ENCODE measurements at regions not wholly inside any gene's neighbourhood (a gene's known extent, or its start where the extent isn't known, plus 50 kb on each side); places are given as distances from the start of the nearest gene placed in this dataset.
A peak's percentile ranks its signal among the peaks of the same experiment; 100 is the strongest.

DNA sequence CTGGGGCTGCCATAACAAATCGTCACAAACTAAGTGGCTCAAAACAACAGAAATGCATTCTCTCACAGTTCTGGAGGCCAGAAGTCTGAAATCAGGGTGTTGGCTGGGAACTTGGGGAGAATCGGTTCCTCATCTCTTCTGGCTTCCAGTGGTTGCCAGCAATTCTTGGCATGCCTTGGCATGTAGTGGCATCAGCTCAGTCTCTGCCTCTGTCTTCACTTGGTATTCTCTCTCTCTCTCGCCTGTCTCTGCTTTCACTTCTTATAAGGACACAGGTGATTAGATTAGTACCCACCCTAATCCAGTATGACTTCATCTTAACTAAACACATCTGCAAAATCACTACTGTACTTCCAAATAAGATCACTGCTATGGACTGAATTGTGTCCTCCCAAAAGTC lies 695.4 kb upstream of the ID2 start:
- no peak for DNase-seq
- Histone ChIP-seq H3K27ac (ENCODE audit: low read length) (no peak overlapping the region), H3K4me1 (ENCODE audit: control insufficient read depth, insufficient read depth, low read length) (no peaks in the 10 kb centered on the region), H3K9me3 (replicated peaks; ENCODE audit: control insufficient read depth, low read depth, low read length) (no peaks in the 10 kb centered on the region), H3K27me3 (ENCODE audit: control insufficient read depth, insufficient read depth, low read length) (no peaks in the 10 kb centered on the region), H3K4me3 (ENCODE audit: low read length) (no peak overlapping the region), H3K36me3 (ENCODE audit: control insufficient read depth, insufficient read depth, low read length) (no peaks in the 10 kb centered on the region)
- WGBS (ENCODE audit: insufficient coverage) = 100% methylated on average over 3 of the region's 3 CpGs

DNA sequence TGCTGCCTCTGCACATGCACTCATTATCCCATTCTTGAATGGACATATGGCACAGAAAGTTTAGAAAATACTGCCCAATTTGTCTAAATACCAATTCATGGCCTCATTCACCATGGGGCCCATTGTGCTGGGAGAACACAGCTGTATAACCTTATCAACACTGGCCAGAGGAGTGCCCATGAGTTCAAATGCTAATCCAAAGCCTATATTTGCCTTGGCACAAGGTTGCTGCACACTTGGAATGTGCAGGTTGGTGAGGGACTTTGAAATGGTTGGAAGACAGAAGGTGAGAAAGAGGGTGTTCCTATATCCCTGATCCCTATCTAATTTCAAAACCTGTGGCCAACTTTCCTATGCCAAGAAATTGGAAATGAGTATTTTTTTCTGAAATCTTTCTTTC lies 693.9 kb upstream of the ID2 start:
- H3K4me1 ChIP-seq (ENCODE audit: control insufficient read depth, insufficient read depth, low read length) = no peaks in the 10 kb centered on the region

DNA sequence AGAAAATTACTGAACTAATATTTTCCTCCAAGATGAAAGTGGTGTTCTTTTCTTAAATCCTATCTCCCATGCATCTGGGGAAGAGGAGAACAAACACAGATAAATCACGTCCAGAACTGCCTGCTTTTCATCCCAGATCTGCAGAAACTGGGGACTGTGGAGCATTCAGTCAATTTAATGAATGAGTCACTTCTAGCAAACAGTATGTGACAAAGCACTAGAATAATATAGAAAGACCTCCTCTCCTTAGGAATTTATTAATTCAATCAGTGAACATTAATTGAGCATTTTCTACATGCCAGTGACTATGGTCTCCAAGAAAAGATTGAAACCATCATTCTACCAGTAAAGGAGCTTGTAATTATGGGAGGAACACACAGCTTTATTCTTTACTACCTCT lies 693.4 kb upstream of the ID2 start:
- no peaks in the 10 kb centered on the region for H3K9me3 ChIP-seq (replicated peaks; ENCODE audit: control insufficient read depth, low read depth, low read length)
- no peaks in the 10 kb centered on the region for H3K36me3 ChIP-seq (ENCODE audit: control insufficient read depth, insufficient read depth, low read length)
- H3K4me3 ChIP-seq (ENCODE audit: low read length) = no peak overlapping the region
- WGBS (ENCODE audit: insufficient coverage) = no CpG with 5 or more reads among the region's 1 CpG
- no peak overlapping the region for H3K27ac ChIP-seq (ENCODE audit: low read length)
- H3K4me1 ChIP-seq (ENCODE audit: control insufficient read depth, insufficient read depth, low read length) = no peaks in the 10 kb centered on the region
- no peak for DNase-seq
- H3K27me3 ChIP-seq (ENCODE audit: control insufficient read depth, insufficient read depth, low read length) = no peaks in the 10 kb centered on the region

More for the DNA sequence above, 693.9 kb upstream of the ID2 start:
- Histone ChIP-seq H3K4me3 (ENCODE audit: low read length) (no peak overlapping the region), H3K36me3 (ENCODE audit: control insufficient read depth, insufficient read depth, low read length) (no peaks in the 10 kb centered on the region), H3K27me3 (ENCODE audit: control insufficient read depth, insufficient read depth, low read length) (no peaks in the 10 kb centered on the region), H3K9me3 (replicated peaks; ENCODE audit: control insufficient read depth, low read depth, low read length) (no peaks in the 10 kb centered on the region), H3K27ac (ENCODE audit: low read length) (no peak overlapping the region)
- DNase-seq = no peak

GRCh38 chr2:7989823-7990222 lies 692.0 kb upstream of the ID2 start:
- H3K36me3 ChIP-seq (ENCODE audit: control insufficient read depth, insufficient read depth, low read length) = no peaks in the 10 kb centered on the region
- H3K27me3 ChIP-seq (ENCODE audit: control insufficient read depth, insufficient read depth, low read length) = no peaks in the 10 kb centered on the region
- H3K4me1 ChIP-seq (ENCODE audit: control insufficient read depth, insufficient read depth, low read length) = no peaks in the 10 kb centered on the region
- no peak for DNase-seq
- H3K9me3 ChIP-seq (replicated peaks; ENCODE audit: control insufficient read depth, low read depth, low read length) = no peaks in the 10 kb centered on the region
- WGBS (ENCODE audit: insufficient coverage) = 86% methylated on average over 5 of the region's 5 CpGs
- no peak overlapping the region for H3K4me3 ChIP-seq (ENCODE audit: low read length)
- H3K27ac ChIP-seq (ENCODE audit: low read length) = no peak overlapping the region

DNA sequence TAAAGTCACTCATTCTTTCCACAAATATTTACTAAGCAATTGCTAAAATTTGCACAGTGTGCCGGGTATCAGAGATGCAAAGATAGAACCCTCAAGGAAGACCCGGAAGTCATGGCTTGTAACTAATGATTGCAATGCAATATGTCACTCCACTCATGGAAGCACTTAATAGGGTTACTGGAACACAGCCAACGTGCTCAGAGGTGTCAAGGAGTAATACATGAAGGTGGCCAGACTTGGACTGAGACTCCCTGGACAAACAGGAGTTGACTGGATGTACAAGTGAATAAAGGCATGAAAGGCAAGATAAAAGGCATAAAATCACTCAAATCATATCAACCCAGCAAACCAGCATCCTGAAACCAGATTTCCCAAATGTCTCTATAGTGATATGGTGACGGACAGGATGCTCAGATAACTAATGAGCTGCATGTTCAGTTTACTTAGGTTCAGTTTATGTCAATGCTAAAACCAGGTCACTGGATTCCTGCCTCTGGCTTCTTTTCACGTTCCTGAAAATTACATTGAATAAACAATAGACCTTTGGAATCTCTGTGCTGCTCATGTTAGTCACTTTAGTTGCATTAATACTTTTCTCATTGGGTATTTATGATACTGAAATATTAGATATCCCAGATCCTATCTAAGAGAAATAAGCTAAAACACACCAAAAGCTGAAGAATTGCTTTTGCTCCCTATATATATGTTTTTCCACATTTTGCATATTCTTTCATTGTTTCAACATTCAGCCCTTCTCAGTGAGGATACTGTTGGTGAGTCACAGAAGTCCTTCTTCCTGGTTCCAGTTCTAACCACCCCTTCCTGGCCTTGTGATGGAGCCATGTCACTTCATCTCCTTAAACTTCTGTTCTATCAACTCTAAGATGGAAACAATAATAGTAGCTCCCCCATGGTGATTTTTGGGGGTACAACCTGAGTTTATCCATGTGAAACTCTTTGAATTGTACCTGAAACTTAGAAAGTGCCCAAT lies 688.9 kb upstream of the ID2 start:
- 94% methylated on average over 2 of the region's 5 CpGs for WGBS (ENCODE audit: insufficient coverage)

DNA sequence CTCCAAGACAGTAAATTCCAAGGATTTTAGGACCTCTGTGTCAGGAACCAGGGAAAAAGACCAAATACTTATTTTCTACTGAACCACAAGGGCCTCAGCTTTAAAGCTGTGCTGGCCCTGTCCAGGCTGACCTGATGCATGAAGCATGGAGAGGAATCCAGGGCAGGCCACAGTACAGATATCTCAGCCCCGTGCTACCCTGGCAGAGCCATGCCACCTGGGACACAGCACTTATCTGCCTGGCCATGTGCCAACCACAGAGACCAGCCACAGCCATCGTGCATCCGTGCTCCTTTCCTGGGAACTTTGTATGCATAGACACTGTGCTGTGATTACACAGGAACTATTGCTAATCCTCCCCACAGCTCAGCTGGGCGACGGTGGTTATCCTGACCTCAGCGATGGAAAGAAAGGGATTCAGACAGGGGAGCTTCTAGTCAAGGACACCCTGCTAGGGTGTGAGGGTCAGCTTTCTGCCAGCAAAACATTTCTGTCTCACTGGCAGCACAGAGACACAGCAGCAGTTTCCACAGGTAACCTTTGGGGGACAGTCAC lies 687.4 kb upstream of the ID2 start:
- no peak overlapping the region for H3K27ac ChIP-seq (ENCODE audit: low read length)
- no peaks in the 10 kb centered on the region for H3K4me1 ChIP-seq (ENCODE audit: control insufficient read depth, insufficient read depth, low read length)
- H3K9me3 ChIP-seq (replicated peaks; ENCODE audit: control insufficient read depth, low read depth, low read length) = no peaks in the 10 kb centered on the region
- no peak for DNase-seq
- H3K27me3 ChIP-seq (ENCODE audit: control insufficient read depth, insufficient read depth, low read length) = no peaks in the 10 kb centered on the region
- H3K36me3 ChIP-seq (ENCODE audit: control insufficient read depth, insufficient read depth, low read length) = no peaks in the 10 kb centered on the region
- no peak overlapping the region for H3K4me3 ChIP-seq (ENCODE audit: low read length)
- WGBS (ENCODE audit: insufficient coverage) = 27% methylated on average over 3 of the region's 6 CpGs

More for the DNA sequence above, 688.9 kb upstream of the ID2 start:
- no peak overlapping the region for H3K27ac ChIP-seq (ENCODE audit: low read length)
- no peak overlapping the region for H3K4me3 ChIP-seq (ENCODE audit: low read length)
- H3K27me3 ChIP-seq (ENCODE audit: control insufficient read depth, insufficient read depth, low read length) = no peaks in the 10 kb centered on the region
- H3K9me3 ChIP-seq (replicated peaks; ENCODE audit: control insufficient read depth, low read depth, low read length) = no peaks in the 10 kb centered on the region
- no peaks in the 10 kb centered on the region for H3K4me1 ChIP-seq (ENCODE audit: control insufficient read depth, insufficient read depth, low read length)
- no peak for DNase-seq
- no peaks in the 10 kb centered on the region for H3K36me3 ChIP-seq (ENCODE audit: control insufficient read depth, insufficient read depth, low read length)

GRCh38 chr2:7997279-7997678 lies 684.6 kb upstream of the ID2 start:
- Histone ChIP-seq H3K36me3 (ENCODE audit: control insufficient read depth, insufficient read depth, low read length) (no peaks in the 10 kb centered on the region), H3K4me3 (ENCODE audit: low read length) (no peak overlapping the region), H3K9me3 (replicated peaks; ENCODE audit: control insufficient read depth, low read depth, low read length) (no peaks in the 10 kb centered on the region), H3K27me3 (ENCODE audit: control insufficient read depth, insufficient read depth, low read length) (no peaks in the 10 kb centered on the region), H3K27ac (ENCODE audit: low read length) (no peak overlapping the region), H3K4me1 (ENCODE audit: control insufficient read depth, insufficient read depth, low read length) (no peaks in the 10 kb centered on the region)
- 88% methylated on average over 1 of the region's 2 CpGs for WGBS (ENCODE audit: insufficient coverage)
- no peak for DNase-seq

- 85% methylated on average over 8 of the region's 11 CpGs for WGBS (ENCODE audit: insufficient coverage)
- Histone ChIP-seq H3K36me3 (ENCODE audit: control insufficient read depth, insufficient read depth, low read length) (no peaks in the 10 kb centered on the region), H3K27me3 (ENCODE audit: control insufficient read depth, insufficient read depth, low read length) (no peaks in the 10 kb centered on the region), H3K4me3 (ENCODE audit: low read length) (no peak overlapping the region), H3K4me1 (ENCODE audit: control insufficient read depth, insufficient read depth, low read length) (peaks cover 8% of the 10 kb centered on the region), H3K27ac (ENCODE audit: low read length) (no peak overlapping the region), H3K9me3 (replicated peaks; ENCODE audit: control insufficient read depth, low read depth, low read length) (no peaks in the 10 kb centered on the region)
- no peak for DNase-seq
Measured at GRCh38 chr2:7999683-8000476, 682.0 kb upstream of the ID2 start.

- peaks cover 8% of the 10 kb centered on the region for H3K4me1 ChIP-seq (ENCODE audit: control insufficient read depth, insufficient read depth, low read length)
- H3K27ac ChIP-seq (ENCODE audit: low read length) = no peak overlapping the region
- H3K9me3 ChIP-seq (replicated peaks; ENCODE audit: control insufficient read depth, low read depth, low read length) = no peaks in the 10 kb centered on the region
- no peaks in the 10 kb centered on the region for H3K27me3 ChIP-seq (ENCODE audit: control insufficient read depth, insufficient read depth, low read length)
- WGBS (ENCODE audit: insufficient coverage) = 100% methylated on average over 1 of the region's 1 CpG
- H3K36me3 ChIP-seq (ENCODE audit: control insufficient read depth, insufficient read depth, low read length) = no peaks in the 10 kb centered on the region
- no peak for DNase-seq
- no peak overlapping the region for H3K4me3 ChIP-seq (ENCODE audit: low read length)
Measured at GRCh38 chr2:8000870-8001269, 681.0 kb upstream of the ID2 start.

DNA sequence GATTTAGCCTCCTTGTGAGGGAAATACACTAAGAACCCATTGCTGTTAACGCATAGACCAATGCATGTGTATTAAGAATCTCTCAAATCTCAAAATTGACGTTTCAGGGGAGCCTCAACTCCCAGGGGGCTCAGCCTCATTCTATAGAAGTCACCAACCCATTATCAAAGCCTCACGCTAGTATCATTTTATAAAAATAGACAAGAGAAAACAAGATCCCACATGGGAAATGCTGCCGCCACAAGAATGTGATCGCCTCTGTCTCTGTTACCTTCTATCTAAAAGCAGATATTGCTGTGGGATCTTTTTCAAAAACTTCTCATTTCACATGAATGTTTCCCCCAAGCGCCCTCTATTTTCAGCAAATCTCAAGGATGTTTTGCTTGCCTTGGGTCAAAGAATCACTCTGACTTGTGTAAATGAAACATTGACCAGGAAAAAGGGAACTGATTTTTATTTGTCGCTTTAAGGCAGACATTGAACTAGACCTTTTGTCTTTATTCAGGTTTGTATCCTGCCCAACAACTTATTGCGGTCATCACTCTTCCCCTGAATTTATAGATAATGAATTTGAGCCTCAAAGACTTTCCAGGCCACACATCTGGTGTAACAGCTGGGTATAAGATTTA lies 679.0 kb upstream of the ID2 start:
- DNase-seq = peak; percentile 31
- H3K27ac ChIP-seq (ENCODE audit: low read length) = no peak overlapping the region
- peaks cover 8% of the 10 kb centered on the region for H3K4me1 ChIP-seq (ENCODE audit: control insufficient read depth, insufficient read depth, low read length)
- no CpG with 5 or more reads among the region's 8 CpGs for WGBS (ENCODE audit: insufficient coverage)
- H3K9me3 ChIP-seq (replicated peaks; ENCODE audit: control insufficient read depth, low read depth, low read length) = no peaks in the 10 kb centered on the region
- no peaks in the 10 kb centered on the region for H3K27me3 ChIP-seq (ENCODE audit: control insufficient read depth, insufficient read depth, low read length)
- H3K36me3 ChIP-seq (ENCODE audit: control insufficient read depth, insufficient read depth, low read length) = no peaks in the 10 kb centered on the region
- no peak overlapping the region for H3K4me3 ChIP-seq (ENCODE audit: low read length)

Measured in muscle of leg (tissue), 3 donors.